Body of pancreas (tissue), 4 donors: ENCODE measurements at regions not wholly inside any gene's neighbourhood (a gene's known extent, or its start where the extent isn't known, plus 50 kb on each side); places are given as distances from the start of the nearest gene placed in this dataset.

Source experiments
- POLR2A ChIP-seq, 3 donors: fragments of 450-650 bp; IDR thresholded peaks; one replicate each; pipeline ENCODE4 v1.6.1; 2016; ENCODE audit warnings: antibody characterized with exemption in 3 of 3, mild to moderate bottlenecking in 2 of 3
- TF ChIP-seq, protein P1 (sequence below), 7 experiments: fragments of 450-650 bp in 4 of 7; fragments of 200-600 bp in 3 of 7; sonication (generic) in 3 of 7; IDR thresholded peaks; one replicate each; pipeline ENCODE4 v1.5.1; 2016 to 2019; ENCODE audit warnings: antibody characterized with exemption in 7 of 7

DNA sequence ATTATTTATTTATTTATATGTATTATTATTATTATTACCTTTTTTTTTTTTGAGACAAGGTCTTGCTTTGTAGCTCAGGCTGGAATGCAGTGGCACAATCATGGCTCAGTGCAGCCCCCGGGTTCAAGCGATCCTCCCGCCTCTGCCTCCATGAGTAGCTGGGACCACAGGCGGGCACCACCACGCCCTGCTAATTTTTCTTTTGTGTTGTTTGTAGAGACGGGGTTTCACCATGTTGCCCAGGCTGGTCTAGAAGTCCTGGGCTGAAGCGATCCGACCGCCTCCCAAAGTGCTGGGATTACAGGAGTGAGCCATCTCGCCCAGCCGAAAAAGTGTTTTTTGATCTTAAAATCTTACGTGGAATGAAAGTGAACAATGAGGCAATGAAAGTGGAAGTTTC, 79.4 kb upstream of the C1GALT1 start:
- TF ChIP-seq, protein P1, sequence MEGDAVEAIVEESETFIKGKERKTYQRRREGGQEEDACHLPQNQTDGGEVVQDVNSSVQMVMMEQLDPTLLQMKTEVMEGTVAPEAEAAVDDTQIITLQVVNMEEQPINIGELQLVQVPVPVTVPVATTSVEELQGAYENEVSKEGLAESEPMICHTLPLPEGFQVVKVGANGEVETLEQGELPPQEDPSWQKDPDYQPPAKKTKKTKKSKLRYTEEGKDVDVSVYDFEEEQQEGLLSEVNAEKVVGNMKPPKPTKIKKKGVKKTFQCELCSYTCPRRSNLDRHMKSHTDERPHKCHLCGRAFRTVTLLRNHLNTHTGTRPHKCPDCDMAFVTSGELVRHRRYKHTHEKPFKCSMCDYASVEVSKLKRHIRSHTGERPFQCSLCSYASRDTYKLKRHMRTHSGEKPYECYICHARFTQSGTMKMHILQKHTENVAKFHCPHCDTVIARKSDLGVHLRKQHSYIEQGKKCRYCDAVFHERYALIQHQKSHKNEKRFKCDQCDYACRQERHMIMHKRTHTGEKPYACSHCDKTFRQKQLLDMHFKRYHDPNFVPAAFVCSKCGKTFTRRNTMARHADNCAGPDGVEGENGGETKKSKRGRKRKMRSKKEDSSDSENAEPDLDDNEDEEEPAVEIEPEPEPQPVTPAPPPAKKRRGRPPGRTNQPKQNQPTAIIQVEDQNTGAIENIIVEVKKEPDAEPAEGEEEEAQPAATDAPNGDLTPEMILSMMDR (IDR thresholded peaks at IDR 0.05) = no peak
- TF ChIP-seq POLR2A (IDR thresholded peaks at IDR 0.05) = no peak
